ENCODE measurements at regions not wholly inside any gene's neighbourhood (a gene's known extent, or its start where the extent isn't known, plus 50 kb on each side); places are given as distances from the start of the nearest gene placed in this dataset.
A peak's percentile ranks its signal among the peaks of the same experiment; 100 is the strongest.

GRCh38 chr6:169323221-169323620, 69.6 kb upstream of the THBS2 start:
- H3K27me3 ChIP-seq (replicated peaks; ENCODE audit: insufficient read depth), result no peaks in the 10 kb centered on the region
- no peak for TF ChIP-seq CTCF (IDR thresholded peaks at IDR 0.05)
- no peaks in the 10 kb centered on the region for H3K36me3 ChIP-seq
- H3K4me1 ChIP-seq (ENCODE audit: control insufficient read depth in 1 of 2, low read depth in 2 of 2), result peaks cover 0 to 18% of the 10 kb centered on the region in 2 donors
- no peaks in the 10 kb centered on the region for H3K9me3 ChIP-seq
- H3K27ac ChIP-seq, result no peak overlapping the region
- DNase-seq (ENCODE audit: low spot score), result no peak
- no peak for ATAC-seq (ENCODE audit: insufficient number of reproducible peaks, low FRiP score, low read depth)
- H3K4me3 ChIP-seq, result no peak overlapping the region

GRCh38 chr6:169321546-169321945, 67.9 kb upstream of the THBS2 start:
- TF ChIP-seq CTCF (IDR thresholded peaks at IDR 0.05), result no peak
- Histone ChIP-seq H3K27me3 (replicated peaks; ENCODE audit: insufficient read depth) (no peaks in the 10 kb centered on the region), H3K4me1 (ENCODE audit: control insufficient read depth in 1 of 2, low read depth in 2 of 2) (peaks cover 0 to 18% of the 10 kb centered on the region in 2 donors), H3K4me3 (no peak overlapping the region), H3K9me3 (no peaks in the 10 kb centered on the region), H3K27ac (no peak overlapping the region), H3K36me3 (no peaks in the 10 kb centered on the region)
- DNase-seq (ENCODE audit: low spot score) (no peak), ATAC-seq (ENCODE audit: insufficient number of reproducible peaks, low FRiP score, low read depth) (no peak)

- Histone ChIP-seq H3K36me3 (no peaks in the 10 kb centered on the region), H3K27ac (peak overlapping the region; percentile 42 to 83), H3K4me3 (peak overlapping the region; percentile 57), H3K4me1 (ENCODE audit: control insufficient read depth in 1 of 2, low read depth in 2 of 2) (peaks cover 0 to 18% of the 10 kb centered on the region in 2 donors), H3K27me3 (replicated peaks; ENCODE audit: insufficient read depth) (no peaks in the 10 kb centered on the region), H3K9me3 (no peaks in the 10 kb centered on the region)
- DNase-seq (ENCODE audit: low spot score) (no peak), ATAC-seq (ENCODE audit: insufficient number of reproducible peaks, low FRiP score, low read depth) (no peak)
- TF ChIP-seq CTCF (IDR thresholded peaks at IDR 0.05), result no peak
Observed at GRCh38 chr6:169320013-169320412, 66.4 kb upstream of the THBS2 start.

- ATAC-seq (ENCODE audit: insufficient number of reproducible peaks, low FRiP score, low read depth) (no peak), DNase-seq (ENCODE audit: low spot score) (no peak)
- Histone ChIP-seq H3K9me3 (no peaks in the 10 kb centered on the region), H3K4me3 (no peak overlapping the region), H3K27ac (no peak overlapping the region), H3K36me3 (no peaks in the 10 kb centered on the region), H3K27me3 (replicated peaks; ENCODE audit: insufficient read depth) (no peaks in the 10 kb centered on the region), H3K4me1 (ENCODE audit: control insufficient read depth in 1 of 2, low read depth in 2 of 2) (peaks cover 0 to 18% of the 10 kb centered on the region in 2 donors)
- TF ChIP-seq CTCF (IDR thresholded peaks at IDR 0.05), result no peak
Observed at GRCh38 chr6:169317441-169318202, 64.0 kb upstream of the THBS2 start.

- Histone ChIP-seq H3K36me3 (no peaks in the 10 kb centered on the region), H3K27me3 (replicated peaks; ENCODE audit: insufficient read depth) (no peaks in the 10 kb centered on the region), H3K27ac (no peak overlapping the region), H3K9me3 (no peaks in the 10 kb centered on the region), H3K4me1 (ENCODE audit: control insufficient read depth in 1 of 2, low read depth in 2 of 2) (peaks cover 0 to 18% of the 10 kb centered on the region in 2 donors), H3K4me3 (no peak overlapping the region)
- ATAC-seq (ENCODE audit: insufficient number of reproducible peaks, low FRiP score, low read depth) (no peak), DNase-seq (ENCODE audit: low spot score) (no peak)
- no peak for TF ChIP-seq CTCF (IDR thresholded peaks at IDR 0.05)
Observed at GRCh38 chr6:169316651-169317050, 63.0 kb upstream of the THBS2 start.

Data from thoracic aorta (tissue), 2 donors.